HCT116 (cell line): ENCODE measurements at regions not wholly inside any gene's neighbourhood (a gene's known extent, or its start where the extent isn't known, plus 50 kb on each side); places are given as distances from the start of the nearest gene placed in this dataset.

ENCODE experiments used
- ATAC-seq: fragments of 200-7000 bp; cut with Tn5 transposase; 2 replicates; pipeline ENCODE4 v1.9.1; 2020; ENCODE audit warnings: mild to moderate bottlenecking, moderate library complexity
- BruUV-seq: library from RNA; stranded (reverse); fragments of 400-500 nt; replicated peaks from 2 replicates; lab custom pipeline; 2021; lab: Mats Ljungman, UMichigan
- CTCF ChIA-PET: fragments of 300-600 bp; sonication (Branson Sonifier 250); formaldehyde crosslinking; loops from one replicate; lab custom pipeline; 2021; ENCODE audit warnings: antibody characterized with exemption; lab: Charles Lee
- POLR2A ChIA-PET: fragments of 300-600, 350-600 bp; sonication (Branson Sonifier 250); formaldehyde crosslinking; loops from one replicate; lab custom pipeline; 2021; ENCODE audit warnings: antibody characterized with exemption; lab: Charles Lee
- RAD21 ChIA-PET, 2 experiments: fragments of 300-600 bp; sonication (Branson Sonifier 250); formaldehyde crosslinking; loops; one replicate each; lab custom pipeline; 2023; ENCODE audit warnings: low total read pairs in 2 of 2; ENCODE audit not compliant: uncharacterized antibody in 2 of 2, unreplicated experiment in 2 of 2, low non-redundant PET in 1 of 2; lab: Charles Lee
- DNase-seq: peaks from one replicate; pipeline ENCODE4 v3.0.0-alpha.2; 2010; ENCODE audit warnings: low read depth, low spot score
- H2AFZ ChIP-seq: fragments of 200-600 bp; shearing (Covaris generic), sonication (generic); 2 replicates; pipeline ENCODE4 v1.6.1; 2017; ENCODE audit warnings: low read depth, mixed run types, mixed read lengths, antibody characterized with exemption, low read length; ENCODE audit not compliant: poor library complexity, severe bottlenecking
- H3K27ac ChIP-seq: 2 replicates; pipeline ENCODE4 v1.5.1; 2012; ENCODE audit warnings: low read depth, low read length
- H3K27me3 ChIP-seq: fragments of 200-600 bp; sonication (generic); 2 replicates; pipeline ENCODE4 v1.6.1; 2016; ENCODE audit warnings: mixed run types, low read length, mixed read lengths; ENCODE audit not compliant: insufficient read depth
- H3K36me3 ChIP-seq, 2 experiments: fragments of 200-500 bp in 1 of 2; fragments of 200-600 bp in 1 of 2; sonication (Bioruptor generic) in 1 of 2; sonication (generic) in 1 of 2; 2 replicates each; pipeline versions ENCODE4 v1.5.1 to v1.6.1; 2014 to 2016; ENCODE audit warnings: low read length in 2 of 2, inconsistent platforms in 1 of 2, mixed read lengths in 1 of 2, mixed run types in 1 of 2; ENCODE audit not compliant: insufficient read depth in 2 of 2, control insufficient read depth in 1 of 2
- H3K4me1 ChIP-seq, 2 experiments: fragments of 200-600 bp in 1 of 2; sonication (generic) in 1 of 2; 2 replicates each; pipeline versions ENCODE4 v1.5.1 to v1.6.1; 2012 to 2017; ENCODE audit warnings: low read length in 2 of 2, inconsistent platforms in 1 of 2, mild to moderate bottlenecking in 1 of 2, mixed read lengths in 1 of 2, mixed run types in 1 of 2, moderate library complexity in 1 of 2; ENCODE audit not compliant: insufficient read depth in 2 of 2, control insufficient read depth in 1 of 2
- H3K4me2 ChIP-seq: fragments of 200-600 bp; sonication (generic); 2 replicates; pipeline ENCODE4 v1.6.1; 2017; ENCODE audit warnings: mixed run types, low read length, mixed read lengths
- H3K4me3 ChIP-seq, 2 experiments: fragments of 200-600 bp in 1 of 2; sonication (generic) in 1 of 2; replicated peaks in 1 of 2; 2 replicates each; pipeline ENCODE4 v1.5.1; 2011 to 2016; ENCODE audit warnings: low read length in 2 of 2, control low read depth in 1 of 2, low read depth in 1 of 2, mild to moderate bottlenecking in 1 of 2, mixed read lengths in 1 of 2, mixed run types in 1 of 2
- H3K79me2 ChIP-seq: fragments of 200-600 bp; sonication (generic); 2 replicates; pipeline ENCODE4 v1.6.1; 2017; ENCODE audit warnings: mild to moderate bottlenecking, mixed run types, low read length, moderate library complexity, mixed read lengths; ENCODE audit not compliant: insufficient read depth
- H3K9ac ChIP-seq: fragments of 200-600 bp; sonication (generic); 2 replicates; pipeline ENCODE4 v1.6.1; 2016; ENCODE audit warnings: low read length, mixed read lengths
- H3K9me2 ChIP-seq: fragments of 200-600 bp; sonication (generic), shearing (Covaris generic); 2 replicates; pipeline ENCODE4 v1.6.1; 2017; ENCODE audit warnings: mixed run types, mild to moderate bottlenecking, moderate library complexity; ENCODE audit not compliant: insufficient read depth
- H3K9me3 ChIP-seq, 2 experiments: fragments of 200-500 bp in 1 of 2; fragments of 200-600 bp in 1 of 2; sonication (Bioruptor generic) in 1 of 2; sonication (generic) in 1 of 2; 2 replicates each; pipeline ENCODE4 v1.6.1; 2014 to 2017; ENCODE audit warnings: low read length in 2 of 2, mixed read lengths in 2 of 2, inconsistent platforms in 1 of 2, low read depth in 1 of 2, mild to moderate bottlenecking in 1 of 2, mixed run types in 1 of 2, moderate library complexity in 1 of 2; ENCODE audit not compliant: control insufficient read depth in 1 of 2, insufficient read depth in 1 of 2
- H4K20me1 ChIP-seq: fragments of 200-600 bp; sonication (generic), shearing (Covaris generic); 2 replicates; pipeline ENCODE4 v1.6.1; 2017; ENCODE audit warnings: mixed run types, mild to moderate bottlenecking, moderate library complexity; ENCODE audit not compliant: insufficient read depth
- CBX3 ChIP-seq: IDR thresholded peaks from 2 replicates; pipeline ENCODE4 v1.6.1; 2012; ENCODE audit warnings: low read depth
- EZH2 ChIP-seq: fragments of 200-600 bp; sonication (generic); IDR thresholded peaks from 2 replicates; pipeline ENCODE4 v1.6.1; 2017; ENCODE audit warnings: antibody characterized with exemption, mixed run types
- FOSL1 ChIP-seq: IDR thresholded peaks from 2 replicates; pipeline ENCODE4 v1.6.1; 2012; ENCODE audit warnings: low read depth
- JUND ChIP-seq: IDR thresholded peaks from 2 replicates; pipeline ENCODE4 v1.6.1; 2012
- POLR2A ChIP-seq: IDR thresholded peaks from 2 replicates; pipeline ENCODE4 v1.7.0; 2011; ENCODE audit warnings: borderline replicate concordance; ENCODE audit not compliant: insufficient read depth, insufficient read length; ENCODE audit errors: extremely low read depth
- SIN3A ChIP-seq: IDR thresholded peaks from 2 replicates; pipeline ENCODE4 v1.6.1; 2012; ENCODE audit warnings: low read depth
- SRF ChIP-seq: IDR thresholded peaks from 2 replicates; pipeline ENCODE4 v1.6.1; 2012; ENCODE audit warnings: low read depth
- TCF7L2 ChIP-seq: IDR thresholded peaks from 2 replicates; pipeline ENCODE4 v1.7.0; 2011; ENCODE audit warnings: borderline replicate concordance, inconsistent platforms; ENCODE audit not compliant: insufficient read depth, insufficient read length; ENCODE audit errors: extremely low read depth
- YY1 ChIP-seq: IDR thresholded peaks from 2 replicates; pipeline ENCODE4 v1.6.1; 2011; ENCODE audit warnings: low read length, low read depth, moderate library complexity, mild to moderate bottlenecking; ENCODE audit not compliant: insufficient replicate concordance; ENCODE audit errors: extremely low read depth
- ZFX ChIP-seq: fragments of 450-650 bp; IDR thresholded peaks from 2 replicates; pipeline ENCODE4 v1.6.1; 2017
- ZNF274 ChIP-seq: fragments of 200-500 bp; sonication (Bioruptor generic); IDR thresholded peaks from 2 replicates; pipeline ENCODE4 v1.6.1; 2014; ENCODE audit warnings: mild to moderate bottlenecking, low read depth, low read length, inconsistent platforms
- intact Hi-C: fragments of 100-400 bp; cut with micrococcal nuclease; formaldehyde crosslinking; loops from 2 replicates; pipeline ENCODE4 v1.10.0; 2022
- TF ChIP-seq, protein P1 (sequence below): IDR thresholded peaks from 2 replicates; pipeline ENCODE4 v1.6.1; 2011; ENCODE audit warnings: mild to moderate bottlenecking, low read length, moderate library complexity; ENCODE audit not compliant: insufficient replicate concordance; ENCODE audit errors: extremely low read depth
- TF ChIP-seq, protein P2 (sequence below), 3 experiments: fragments of 200-600 bp in 1 of 3; sonication (generic) in 1 of 3; IDR thresholded peaks in 2 of 3; conservative IDR thresholded peaks in 1 of 3; 2 replicates each; pipeline ENCODE4 v1.5.1; 2012 to 2017; ENCODE audit warnings: low read depth in 2 of 3, low read length in 2 of 3, antibody characterized with exemption in 1 of 3, borderline replicate concordance in 1 of 3, control low read depth in 1 of 3, mild to moderate bottlenecking in 1 of 3, mixed read lengths in 1 of 3, mixed run types in 1 of 3, moderate library complexity in 1 of 3; ENCODE audit not compliant: insufficient read depth in 1 of 3

DNA sequence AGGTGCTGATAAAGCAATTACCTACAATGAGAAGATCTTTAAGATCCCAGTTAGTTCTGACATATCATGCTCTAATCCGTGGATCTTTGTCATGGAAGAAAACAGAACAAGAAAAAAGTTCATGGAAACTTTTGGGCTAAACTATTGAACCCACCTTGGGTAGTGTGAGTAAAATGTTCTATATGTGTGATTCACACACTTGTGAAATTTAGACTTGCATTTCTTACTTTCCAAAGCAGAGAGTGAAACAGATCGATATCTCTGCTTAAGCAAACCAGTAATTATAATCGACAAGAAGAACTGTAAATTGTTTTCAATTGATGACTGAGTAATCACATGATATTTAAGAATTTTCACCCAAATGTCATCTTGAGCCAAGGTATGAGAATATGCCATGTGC is 214.2 kb downstream of the HRH4 start:
- ATAC-seq (no peak), DNase-seq (no peak)
- intact Hi-C loops: no loop called here
- H2AFZ ChIP-seq: no peak overlapping the region
- RAD21 ChIA-PET: no interaction called here
- no peaks in the 10 kb centered on the region for H3K4me1 ChIP-seq
- H3K4me2 ChIP-seq: no peak overlapping the region
- H3K27ac ChIP-seq: no peak overlapping the region
- H4K20me1 ChIP-seq: no peaks in the 10 kb centered on the region
- no peak overlapping the region for H3K4me3 ChIP-seq
- CTCF ChIA-PET: no interaction called here
- H3K9ac ChIP-seq: no peak overlapping the region
- TF ChIP-seq SIN3A: no peak
- TF ChIP-seq ZNF274: no peak
- TF ChIP-seq CBX3: no peak
- TF ChIP-seq YY1: no peak
- no peak for TF ChIP-seq POLR2A
- no peak for TF ChIP-seq TCF7L2
- TF ChIP-seq SRF: no peak
- TF ChIP-seq, protein P1, sequence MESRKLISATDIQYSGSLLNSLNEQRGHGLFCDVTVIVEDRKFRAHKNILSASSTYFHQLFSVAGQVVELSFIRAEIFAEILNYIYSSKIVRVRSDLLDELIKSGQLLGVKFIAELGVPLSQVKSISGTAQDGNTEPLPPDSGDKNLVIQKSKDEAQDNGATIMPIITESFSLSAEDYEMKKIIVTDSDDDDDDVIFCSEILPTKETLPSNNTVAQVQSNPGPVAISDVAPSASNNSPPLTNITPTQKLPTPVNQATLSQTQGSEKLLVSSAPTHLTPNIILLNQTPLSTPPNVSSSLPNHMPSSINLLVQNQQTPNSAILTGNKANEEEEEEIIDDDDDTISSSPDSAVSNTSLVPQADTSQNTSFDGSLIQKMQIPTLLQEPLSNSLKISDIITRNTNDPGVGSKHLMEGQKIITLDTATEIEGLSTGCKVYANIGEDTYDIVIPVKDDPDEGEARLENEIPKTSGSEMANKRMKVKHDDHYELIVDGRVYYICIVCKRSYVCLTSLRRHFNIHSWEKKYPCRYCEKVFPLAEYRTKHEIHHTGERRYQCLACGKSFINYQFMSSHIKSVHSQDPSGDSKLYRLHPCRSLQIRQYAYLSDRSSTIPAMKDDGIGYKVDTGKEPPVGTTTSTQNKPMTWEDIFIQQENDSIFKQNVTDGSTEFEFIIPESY: no peak
- no peak for TF ChIP-seq JUND
- TF ChIP-seq EZH2: no peak
- TF ChIP-seq FOSL1: no peak
- TF ChIP-seq ZFX: no peak
- TF ChIP-seq, protein P2, sequence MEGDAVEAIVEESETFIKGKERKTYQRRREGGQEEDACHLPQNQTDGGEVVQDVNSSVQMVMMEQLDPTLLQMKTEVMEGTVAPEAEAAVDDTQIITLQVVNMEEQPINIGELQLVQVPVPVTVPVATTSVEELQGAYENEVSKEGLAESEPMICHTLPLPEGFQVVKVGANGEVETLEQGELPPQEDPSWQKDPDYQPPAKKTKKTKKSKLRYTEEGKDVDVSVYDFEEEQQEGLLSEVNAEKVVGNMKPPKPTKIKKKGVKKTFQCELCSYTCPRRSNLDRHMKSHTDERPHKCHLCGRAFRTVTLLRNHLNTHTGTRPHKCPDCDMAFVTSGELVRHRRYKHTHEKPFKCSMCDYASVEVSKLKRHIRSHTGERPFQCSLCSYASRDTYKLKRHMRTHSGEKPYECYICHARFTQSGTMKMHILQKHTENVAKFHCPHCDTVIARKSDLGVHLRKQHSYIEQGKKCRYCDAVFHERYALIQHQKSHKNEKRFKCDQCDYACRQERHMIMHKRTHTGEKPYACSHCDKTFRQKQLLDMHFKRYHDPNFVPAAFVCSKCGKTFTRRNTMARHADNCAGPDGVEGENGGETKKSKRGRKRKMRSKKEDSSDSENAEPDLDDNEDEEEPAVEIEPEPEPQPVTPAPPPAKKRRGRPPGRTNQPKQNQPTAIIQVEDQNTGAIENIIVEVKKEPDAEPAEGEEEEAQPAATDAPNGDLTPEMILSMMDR (IDR thresholded peaks at IDR 0.05 in 2 of 3, conservative IDR thresholded peaks at IDR 0.05 in 1 of 3; ENCODE audit: borderline replicate concordance in 1 of 3, insufficient read depth in 1 of 3, low read depth in 2 of 3, low read length in 2 of 3): no peak
- no peaks in the 10 kb centered on the region for H3K9me3 ChIP-seq
- no TSS peak for BruUV-seq
- POLR2A ChIA-PET: no interaction called here
- no peaks in the 10 kb centered on the region for H3K9me2 ChIP-seq
- no peaks in the 10 kb centered on the region for H3K79me2 ChIP-seq
- H3K27me3 ChIP-seq: peaks cover 50% of the 10 kb centered on the region
- H3K36me3 ChIP-seq: no peaks in the 10 kb centered on the region
